HT-29 (cell line): ENCODE measurements at regions not wholly inside any gene's neighbourhood (a gene's known extent, or its start where the extent isn't known, plus 50 kb on each side); places are given as distances from the start of the nearest gene placed in this dataset.
A peak's percentile ranks its signal among the peaks of the same experiment; 100 is the strongest.

ENCODE experiments used
- DNase-seq: peaks from one replicate; pipeline ENCODE4 v3.0.0-alpha.2; 2015; ENCODE audit warnings: low spot score

- DNase-seq: no peak
These were observed 461.3 kb upstream of the FAT3 start for GRCh38 chr11:91763331-91763730.

GRCh38 chr11:91761406-91762025 is 463.1 kb upstream of the FAT3 start:
- DNase-seq: no peak

GRCh38 chr11:91756829-91757480 is 467.7 kb upstream of the FAT3 start:
- no peak for DNase-seq

- DNase-seq: no peak
These were observed 468.5 kb upstream of the FAT3 start for GRCh38 chr11:91755951-91756707.

GRCh38 chr11:91755526-91755925 is 469.1 kb upstream of the FAT3 start:
- no peak for DNase-seq

GRCh38 chr11:91749251-91749650 is 475.4 kb upstream of the FAT3 start:
- DNase-seq: peak; percentile 59

GRCh38 chr11:91742155-91742554 is 482.5 kb upstream of the FAT3 start:
- DNase-seq: no peak

- DNase-seq: no peak
These were observed 493.6 kb upstream of the FAT3 start for GRCh38 chr11:91731051-91731450.

GRCh38 chr11:91730620-91731019 is 494.0 kb upstream of the FAT3 start:
- DNase-seq: no peak

- DNase-seq: no peak
These were observed 494.6 kb upstream of the FAT3 start for GRCh38 chr11:91730057-91730456.

GRCh38 chr11:91717169-91717568 is 507.4 kb upstream of the FAT3 start:
- no peak for DNase-seq

GRCh38 chr11:91707652-91708482 is 516.8 kb upstream of the FAT3 start:
- DNase-seq: peak; percentile 16

- peak; percentile 44 for DNase-seq
These were observed 521.6 kb upstream of the FAT3 start for GRCh38 chr11:91703042-91703441.

GRCh38 chr11:91700854-91701253 is 523.8 kb upstream of the FAT3 start:
- no peak for DNase-seq

- DNase-seq: no peak
These were observed 525.8 kb upstream of the FAT3 start for GRCh38 chr11:91698845-91699244.

- DNase-seq: no peak
These were observed 530.3 kb upstream of the FAT3 start for GRCh38 chr11:91694331-91694730.

- no peak for DNase-seq
These were observed 532.7 kb upstream of the FAT3 start for GRCh38 chr11:91691872-91692271.

- no peak for DNase-seq
These were observed 535.9 kb upstream of the FAT3 start for GRCh38 chr11:91688672-91689071.

GRCh38 chr11:91686700-91687099 is 537.9 kb upstream of the FAT3 start:
- no peak for DNase-seq

- DNase-seq: no peak
These were observed 538.3 kb upstream of the FAT3 start for GRCh38 chr11:91686281-91686680.

- DNase-seq: no peak
These were observed 550.9 kb upstream of the FAT3 start for GRCh38 chr11:91673705-91674104.

GRCh38 chr11:91664521-91664920 is 560.1 kb upstream of the FAT3 start:
- peak; percentile 5 for DNase-seq
